BJ (cell line): ENCODE measurements at regions not wholly inside any gene's neighbourhood (a gene's known extent, or its start where the extent isn't known, plus 50 kb on each side); places are given as distances from the start of the nearest gene placed in this dataset.

ENCODE experiments used
- CTCF ChIA-PET: fragments of 350-600 bp; formaldehyde crosslinking; extraction: SDS; loops from one replicate; lab custom pipeline; 2021; ENCODE audit warnings: antibody characterized with exemption, inconsistent platforms; lab: Yijun Ruan, JAX
- POLR2A ChIA-PET: fragments of 300-600 bp; sonication (Branson Sonifier 250); formaldehyde crosslinking; extraction: SDS; loops from one replicate; lab custom pipeline; 2021; ENCODE audit warnings: antibody characterized with exemption; lab: Charles Lee
- DNase-seq: peaks from one replicate; pipeline ENCODE4 v3.0.0-alpha.2; 2011; ENCODE audit warnings: low read depth
- H3K27me3 ChIP-seq: 2 replicates; pipeline ENCODE4 v1.6.0; 2011; ENCODE audit warnings: low read length; ENCODE audit not compliant: control insufficient read depth, insufficient read depth
- H3K36me3 ChIP-seq: 2 replicates; pipeline ENCODE4 v1.5.1; 2011; ENCODE audit warnings: low read length; ENCODE audit not compliant: control insufficient read depth, insufficient read depth
- H3K4me3 ChIP-seq: 2 replicates; pipeline ENCODE4 v1.5.1; 2011; ENCODE audit warnings: low read depth, mild to moderate bottlenecking, control low read depth, low read length
- TF ChIP-seq, protein P1 (sequence below): IDR thresholded peaks from 2 replicates; pipeline ENCODE4 v1.5.1; 2011; ENCODE audit warnings: low read depth, mild to moderate bottlenecking, control low read depth, inconsistent platforms, low read length, moderate library complexity; ENCODE audit not compliant: insufficient read depth

GRCh38 chr2:185338104-185338503, 400.5 kb upstream of the FSIP2 start:
- TF ChIP-seq, protein P1, sequence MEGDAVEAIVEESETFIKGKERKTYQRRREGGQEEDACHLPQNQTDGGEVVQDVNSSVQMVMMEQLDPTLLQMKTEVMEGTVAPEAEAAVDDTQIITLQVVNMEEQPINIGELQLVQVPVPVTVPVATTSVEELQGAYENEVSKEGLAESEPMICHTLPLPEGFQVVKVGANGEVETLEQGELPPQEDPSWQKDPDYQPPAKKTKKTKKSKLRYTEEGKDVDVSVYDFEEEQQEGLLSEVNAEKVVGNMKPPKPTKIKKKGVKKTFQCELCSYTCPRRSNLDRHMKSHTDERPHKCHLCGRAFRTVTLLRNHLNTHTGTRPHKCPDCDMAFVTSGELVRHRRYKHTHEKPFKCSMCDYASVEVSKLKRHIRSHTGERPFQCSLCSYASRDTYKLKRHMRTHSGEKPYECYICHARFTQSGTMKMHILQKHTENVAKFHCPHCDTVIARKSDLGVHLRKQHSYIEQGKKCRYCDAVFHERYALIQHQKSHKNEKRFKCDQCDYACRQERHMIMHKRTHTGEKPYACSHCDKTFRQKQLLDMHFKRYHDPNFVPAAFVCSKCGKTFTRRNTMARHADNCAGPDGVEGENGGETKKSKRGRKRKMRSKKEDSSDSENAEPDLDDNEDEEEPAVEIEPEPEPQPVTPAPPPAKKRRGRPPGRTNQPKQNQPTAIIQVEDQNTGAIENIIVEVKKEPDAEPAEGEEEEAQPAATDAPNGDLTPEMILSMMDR, result no peak
- CTCF ChIA-PET, result no interaction called here
- Histone ChIP-seq H3K4me3 (no peak overlapping the region), H3K27me3 (no peaks in the 10 kb centered on the region), H3K36me3 (no peaks in the 10 kb centered on the region)
- POLR2A ChIA-PET, result no interaction called here
- DNase-seq, result no peak

GRCh38 chr2:185347445-185347844, 391.2 kb upstream of the FSIP2 start:
- ChIA-PET CTCF (no interaction called here), POLR2A (no interaction called here)
- Histone ChIP-seq H3K27me3 (no peaks in the 10 kb centered on the region), H3K4me3 (no peak overlapping the region), H3K36me3 (no peaks in the 10 kb centered on the region)
- TF ChIP-seq, protein P1, result no peak
- no peak for DNase-seq

DNA sequence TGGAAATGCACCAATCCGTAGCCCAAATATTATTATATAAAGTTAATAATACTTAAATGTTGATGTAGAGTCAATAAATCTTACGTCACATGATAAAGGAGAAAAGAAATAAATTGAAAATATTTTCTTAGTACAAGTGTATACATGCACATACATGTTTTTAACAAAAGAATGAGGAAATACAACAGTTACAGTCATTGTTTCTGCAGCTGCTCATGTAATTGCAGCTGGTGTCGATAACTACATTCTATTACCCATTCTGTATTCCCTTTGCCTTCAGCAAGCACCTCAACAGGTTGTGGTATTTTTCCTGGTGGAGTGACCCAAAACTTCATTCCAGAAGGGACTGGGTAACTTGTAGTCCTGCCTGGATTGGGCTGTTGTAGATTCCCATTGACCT, 377.8 kb upstream of the FSIP2 start:
- CTCF ChIA-PET, result no interaction called here

GRCh38 chr2:185372188-185372587, 366.4 kb upstream of the FSIP2 start:
- CTCF ChIA-PET, result no interaction called here
- no peaks in the 10 kb centered on the region for H3K36me3 ChIP-seq
- POLR2A ChIA-PET, result no interaction called here
- DNase-seq, result no peak
- TF ChIP-seq, protein P1, result no peak
- H3K27me3 ChIP-seq, result no peaks in the 10 kb centered on the region
- H3K4me3 ChIP-seq, result no peak overlapping the region

More for the DNA sequence above, 377.8 kb upstream of the FSIP2 start:
- no peaks in the 10 kb centered on the region for H3K36me3 ChIP-seq
- no peaks in the 10 kb centered on the region for H3K27me3 ChIP-seq
- POLR2A ChIA-PET, result no interaction called here
- TF ChIP-seq, protein P1, result no peak
- DNase-seq, result no peak
- no peak overlapping the region for H3K4me3 ChIP-seq

DNA sequence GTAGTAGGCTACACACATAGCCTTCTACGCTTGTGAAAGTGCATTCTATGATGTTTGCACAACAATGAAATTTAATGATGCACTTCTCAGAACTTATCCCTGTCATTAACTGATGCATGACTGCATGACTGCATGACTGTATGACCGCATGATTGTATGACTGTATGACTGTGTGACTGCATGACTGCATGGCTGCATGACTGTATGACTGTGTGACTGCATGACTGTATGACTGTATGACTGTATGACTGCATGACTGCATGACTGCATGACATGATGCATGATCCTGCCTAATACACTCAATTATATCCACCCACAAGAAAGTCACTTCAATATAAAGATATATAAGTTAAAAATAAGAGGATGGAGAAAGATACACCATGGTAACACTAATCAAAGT, 365.4 kb upstream of the FSIP2 start:
- ChIA-PET CTCF (no interaction called here), POLR2A (no interaction called here)
- H3K27me3 ChIP-seq, result no peaks in the 10 kb centered on the region
- H3K36me3 ChIP-seq, result no peaks in the 10 kb centered on the region
- TF ChIP-seq, protein P1, result no peak
- H3K4me3 ChIP-seq, result no peak overlapping the region
- no peak for DNase-seq
